SK-N-SH (cell line): ENCODE measurements at regions not wholly inside any gene's neighbourhood (a gene's known extent, or its start where the extent isn't known, plus 50 kb on each side); places are given as distances from the start of the nearest gene placed in this dataset.

Experiments used
- POLR2AphosphoS5 ChIP-seq: IDR thresholded peaks from 2 replicates; pipeline ENCODE4 v1.6.1; 2012; ENCODE audit warnings: low read depth, low read length
- RCOR1 ChIP-seq: fragments of 150-350 bp; IDR thresholded peaks from 2 replicates; pipeline ENCODE4 v1.6.1; 2017; ENCODE audit warnings: antibody characterized with exemption, low read length
- RXRA ChIP-seq: IDR thresholded peaks from 2 replicates; pipeline ENCODE4 v1.4.0; 2012; ENCODE audit warnings: low read depth, mild to moderate bottlenecking, borderline replicate concordance
- TF ChIP-seq, protein P1 (sequence below): fragments of 200-600 bp; sonication (generic); IDR thresholded peaks from 2 replicates; pipeline ENCODE4 v1.6.1; 2017; ENCODE audit warnings: antibody characterized with exemption, mild to moderate bottlenecking, moderate library complexity
- TF ChIP-seq, protein P2 (sequence below): IDR thresholded peaks from 2 replicates; pipeline ENCODE4 v1.6.1; 2012; ENCODE audit warnings: mild to moderate bottlenecking, low read depth, low read length, moderate library complexity
- TF ChIP-seq, protein P3 (sequence below): IDR thresholded peaks from 2 replicates; pipeline ENCODE4 v1.4.0; 2012; ENCODE audit warnings: low read depth

DNA sequence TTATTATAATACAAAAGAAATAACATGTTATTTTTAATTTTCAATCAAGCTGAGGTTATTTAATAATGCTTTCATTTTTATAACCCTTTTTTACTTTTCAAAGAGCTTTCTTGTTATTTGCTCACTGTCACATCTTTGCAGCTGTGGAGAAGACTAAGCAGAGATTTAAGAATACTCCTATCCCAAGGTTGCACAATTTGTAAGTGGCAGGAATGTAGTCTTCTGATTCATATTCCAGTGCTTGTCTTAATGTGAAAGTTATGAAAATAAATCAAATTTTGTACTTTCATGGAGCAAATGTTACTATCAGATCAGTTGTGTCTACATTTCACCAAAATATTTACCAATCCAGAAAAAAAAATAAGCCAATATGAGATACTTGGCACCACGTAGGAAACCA, 86.6 kb downstream of the DDIT4L start:
- TF ChIP-seq, protein P1, sequence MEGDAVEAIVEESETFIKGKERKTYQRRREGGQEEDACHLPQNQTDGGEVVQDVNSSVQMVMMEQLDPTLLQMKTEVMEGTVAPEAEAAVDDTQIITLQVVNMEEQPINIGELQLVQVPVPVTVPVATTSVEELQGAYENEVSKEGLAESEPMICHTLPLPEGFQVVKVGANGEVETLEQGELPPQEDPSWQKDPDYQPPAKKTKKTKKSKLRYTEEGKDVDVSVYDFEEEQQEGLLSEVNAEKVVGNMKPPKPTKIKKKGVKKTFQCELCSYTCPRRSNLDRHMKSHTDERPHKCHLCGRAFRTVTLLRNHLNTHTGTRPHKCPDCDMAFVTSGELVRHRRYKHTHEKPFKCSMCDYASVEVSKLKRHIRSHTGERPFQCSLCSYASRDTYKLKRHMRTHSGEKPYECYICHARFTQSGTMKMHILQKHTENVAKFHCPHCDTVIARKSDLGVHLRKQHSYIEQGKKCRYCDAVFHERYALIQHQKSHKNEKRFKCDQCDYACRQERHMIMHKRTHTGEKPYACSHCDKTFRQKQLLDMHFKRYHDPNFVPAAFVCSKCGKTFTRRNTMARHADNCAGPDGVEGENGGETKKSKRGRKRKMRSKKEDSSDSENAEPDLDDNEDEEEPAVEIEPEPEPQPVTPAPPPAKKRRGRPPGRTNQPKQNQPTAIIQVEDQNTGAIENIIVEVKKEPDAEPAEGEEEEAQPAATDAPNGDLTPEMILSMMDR = no peak
- TF ChIP-seq RCOR1 (no peak), POLR2AphosphoS5 (no peak), RXRA (no peak)
- TF ChIP-seq, protein P2, sequence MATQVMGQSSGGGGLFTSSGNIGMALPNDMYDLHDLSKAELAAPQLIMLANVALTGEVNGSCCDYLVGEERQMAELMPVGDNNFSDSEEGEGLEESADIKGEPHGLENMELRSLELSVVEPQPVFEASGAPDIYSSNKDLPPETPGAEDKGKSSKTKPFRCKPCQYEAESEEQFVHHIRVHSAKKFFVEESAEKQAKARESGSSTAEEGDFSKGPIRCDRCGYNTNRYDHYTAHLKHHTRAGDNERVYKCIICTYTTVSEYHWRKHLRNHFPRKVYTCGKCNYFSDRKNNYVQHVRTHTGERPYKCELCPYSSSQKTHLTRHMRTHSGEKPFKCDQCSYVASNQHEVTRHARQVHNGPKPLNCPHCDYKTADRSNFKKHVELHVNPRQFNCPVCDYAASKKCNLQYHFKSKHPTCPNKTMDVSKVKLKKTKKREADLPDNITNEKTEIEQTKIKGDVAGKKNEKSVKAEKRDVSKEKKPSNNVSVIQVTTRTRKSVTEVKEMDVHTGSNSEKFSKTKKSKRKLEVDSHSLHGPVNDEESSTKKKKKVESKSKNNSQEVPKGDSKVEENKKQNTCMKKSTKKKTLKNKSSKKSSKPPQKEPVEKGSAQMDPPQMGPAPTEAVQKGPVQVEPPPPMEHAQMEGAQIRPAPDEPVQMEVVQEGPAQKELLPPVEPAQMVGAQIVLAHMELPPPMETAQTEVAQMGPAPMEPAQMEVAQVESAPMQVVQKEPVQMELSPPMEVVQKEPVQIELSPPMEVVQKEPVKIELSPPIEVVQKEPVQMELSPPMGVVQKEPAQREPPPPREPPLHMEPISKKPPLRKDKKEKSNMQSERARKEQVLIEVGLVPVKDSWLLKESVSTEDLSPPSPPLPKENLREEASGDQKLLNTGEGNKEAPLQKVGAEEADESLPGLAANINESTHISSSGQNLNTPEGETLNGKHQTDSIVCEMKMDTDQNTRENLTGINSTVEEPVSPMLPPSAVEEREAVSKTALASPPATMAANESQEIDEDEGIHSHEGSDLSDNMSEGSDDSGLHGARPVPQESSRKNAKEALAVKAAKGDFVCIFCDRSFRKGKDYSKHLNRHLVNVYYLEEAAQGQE = no peak
- TF ChIP-seq, protein P3, sequence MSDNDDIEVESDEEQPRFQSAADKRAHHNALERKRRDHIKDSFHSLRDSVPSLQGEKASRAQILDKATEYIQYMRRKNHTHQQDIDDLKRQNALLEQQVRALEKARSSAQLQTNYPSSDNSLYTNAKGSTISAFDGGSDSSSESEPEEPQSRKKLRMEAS = no peak
